HepG2 (cell line): ENCODE measurements at regions not wholly inside any gene's neighbourhood (a gene's known extent, or its start where the extent isn't known, plus 50 kb on each side); places are given as distances from the start of the nearest gene placed in this dataset.

Source experiments
- ATAC-seq: fragments of 200-7000 bp; cut with Tn5 transposase; 3 replicates; pipeline ENCODE4 v1.9.1; 2020; ENCODE audit warnings: mild to moderate bottlenecking, moderate library complexity
- BruUV-seq: library from RNA; stranded (reverse); fragments of 400-500 nt; replicated peaks from 2 replicates; lab custom pipeline; 2021; lab: Mats Ljungman, UMichigan
- CTCF ChIA-PET: fragments of 300-600 bp; formaldehyde crosslinking; extraction: SDS; loops from one replicate; lab custom pipeline; 2021; ENCODE audit warnings: low total read pairs, inconsistent platforms, low intra/inter-chr PET ratio; lab: Yijun Ruan, JAX
- POLR2A ChIA-PET: fragments of 350-600 bp; sonication (Branson Sonifier 250); formaldehyde crosslinking; loops from one replicate; lab custom pipeline; 2020; ENCODE audit warnings: antibody characterized with exemption, inconsistent platforms; lab: Yijun Ruan, JAX
- DNase-seq: peaks from one replicate; pipeline ENCODE4 v3.0.0-alpha.2; 2015; ENCODE audit warnings: low spot score
- FAIRE-seq: peaks from 3 replicates; lab custom pipeline; 2011; peaks lifted over from hg19 to GRCh38; lab: Jason Lieb, UNC
- H2AFZ ChIP-seq: one replicate; pipeline ENCODE4 v1.6.1; 2011; ENCODE audit warnings: low read length, inconsistent platforms
- H3K27ac ChIP-seq: fragments of 300-600 bp; 3 replicates; pipeline ENCODE4 v1.8.0; 2011; ENCODE audit warnings: mixed run types, mild to moderate bottlenecking, mixed read lengths, low read length, inconsistent platforms; ENCODE audit not compliant: insufficient read depth; ENCODE audit errors: extremely low read length
- H3K27me3 ChIP-seq, 2 experiments: fragments of 200-600 bp in 1 of 2; 2 replicates in 1 of 2; 3 replicates in 1 of 2; pipeline versions ENCODE4 v1.6.0 to v1.8.0; 2011; ENCODE audit warnings: low read length in 2 of 2, mild to moderate bottlenecking in 2 of 2, moderate library complexity in 2 of 2, inconsistent platforms in 1 of 2; ENCODE audit not compliant: insufficient read depth in 2 of 2, control insufficient read depth in 1 of 2
- H3K36me3 ChIP-seq, 2 experiments: fragments of 200-600 bp in 1 of 2; replicated peaks in 1 of 2; 2 replicates in 1 of 2; 3 replicates in 1 of 2; pipeline versions ENCODE4 v1.5.1 to v1.8.0; 2011; ENCODE audit warnings: low read length in 2 of 2, inconsistent platforms in 1 of 2; ENCODE audit not compliant: insufficient read depth in 2 of 2, control insufficient read depth in 1 of 2
- H3K4me1 ChIP-seq: 2 replicates; pipeline ENCODE4 v1.5.1; 2012; ENCODE audit warnings: low read length, inconsistent platforms; ENCODE audit not compliant: insufficient read depth
- H3K4me2 ChIP-seq: 2 replicates; pipeline ENCODE4 v1.6.0; 2011; ENCODE audit warnings: low read depth, low read length, inconsistent platforms
- H3K4me3 ChIP-seq, 3 experiments: fragments of 200-600 bp in 1 of 3; sonication (generic), shearing (Covaris generic) in 1 of 3; replicated peaks in 1 of 3; 2 replicates each; pipeline ENCODE4 v1.5.1; 2011 to 2016; ENCODE audit warnings: low read length in 3 of 3, inconsistent platforms in 2 of 3, low read depth in 2 of 3, mild to moderate bottlenecking in 2 of 3, control low read depth in 1 of 3, mixed read lengths in 1 of 3; ENCODE audit not compliant: insufficient read depth in 1 of 3
- H3K79me2 ChIP-seq: one replicate; pipeline ENCODE4 v1.6.1; 2011; ENCODE audit warnings: low read length, inconsistent platforms; ENCODE audit not compliant: insufficient read depth
- H3K9ac ChIP-seq: 2 replicates; pipeline ENCODE4 v1.6.0; 2011; ENCODE audit warnings: mild to moderate bottlenecking, low read depth, low read length, inconsistent platforms; ENCODE audit not compliant: insufficient read depth
- H3K9me3 ChIP-seq: 2 replicates; pipeline ENCODE4 v1.5.1; 2012; ENCODE audit warnings: mild to moderate bottlenecking, low read length
- H4K20me1 ChIP-seq: 2 replicates; pipeline ENCODE4 v1.6.0; 2011; ENCODE audit warnings: inconsistent platforms, mild to moderate bottlenecking, low read length, moderate library complexity; ENCODE audit not compliant: insufficient read depth
- BCL3 ChIP-seq: sonication (generic); formaldehyde crosslinking; IDR thresholded peaks from 2 replicates; pipeline ENCODE4 v1.5.1; 2020; ENCODE audit warnings: mild to moderate bottlenecking, missing genetic modification reagents, moderate library complexity
- CBFB ChIP-seq: sonication (generic); formaldehyde crosslinking; IDR thresholded peaks from 2 replicates; pipeline ENCODE4 v1.4.0; 2020; ENCODE audit warnings: missing genetic modification reagents
- FOSL2 ChIP-seq: sonication (generic); formaldehyde crosslinking; IDR thresholded peaks from 2 replicates; pipeline ENCODE4 v1.4.0; 2020; ENCODE audit warnings: missing genetic modification reagents
- GATAD2A ChIP-seq: IDR thresholded peaks from 2 replicates; pipeline ENCODE4 v1.6.1; 2016
- KDM6A ChIP-seq: IDR thresholded peaks from 2 replicates; pipeline ENCODE4 v1.6.1; 2016; ENCODE audit warnings: low read depth
- NFE2 ChIP-seq: sonication (generic); formaldehyde crosslinking; IDR thresholded peaks from 2 replicates; pipeline ENCODE4 v1.4.0; 2020; ENCODE audit warnings: missing genetic modification reagents
- XRCC5 ChIP-seq: fragments of 200-400 bp; formaldehyde crosslinking; optimal IDR thresholded peaks from 2 replicates; pipeline ENCODE3; 2017; ENCODE audit warnings: mild to moderate bottlenecking, low read length
- ZNF10 ChIP-seq: sonication (generic); formaldehyde crosslinking; IDR thresholded peaks from 2 replicates; pipeline ENCODE4 v1.4.0; 2020; ENCODE audit warnings: mild to moderate bottlenecking, low read depth, missing genetic modification reagents, borderline replicate concordance
- ZNF207 ChIP-seq: fragments of 450-650 bp; IDR thresholded peaks from 2 replicates; pipeline ENCODE4 v1.6.1; 2016; ENCODE audit warnings: antibody characterized with exemption, borderline replicate concordance
- ZNF557 ChIP-seq: sonication (generic); formaldehyde crosslinking; IDR thresholded peaks from 2 replicates; pipeline ENCODE4 v1.4.0; 2020; ENCODE audit warnings: missing genetic modification reagents
- ZNF672 ChIP-seq: sonication (generic); formaldehyde crosslinking; IDR thresholded peaks from 2 replicates; pipeline ENCODE4 v1.8.1; 2022; ENCODE audit warnings: missing genetic modification reagents
- ZNF766 ChIP-seq: sonication (generic); formaldehyde crosslinking; IDR thresholded peaks from 2 replicates; pipeline ENCODE4 v1.5.0; 2020; ENCODE audit warnings: missing genetic modification reagents, borderline replicate concordance
- WGBS: methylation state at CpG from one replicate; pipeline ENCODE4 v1.1.6; 2017; ENCODE audit warnings: low lambda C conversion rate; 5-methylcytosine and 5-hydroxymethylcytosine counted together
- in situ Hi-C: cut with HindIII; loops from 2 replicates; pipeline ENCODE4 v1.10.0; 2017; ENCODE audit warnings: low pct_unique_long_range_greater_than_20kb; ENCODE audit not compliant: extremely low pct_ligation_motif_present
- intact Hi-C: fragments of 100-400 bp; cut with micrococcal nuclease; formaldehyde crosslinking; loops from one replicate; pipeline ENCODE4 v1.10.0; 2022; ENCODE audit not compliant: unreplicated experiment
- TF ChIP-seq, protein P1 (sequence below): sonication (generic); formaldehyde crosslinking; IDR thresholded peaks from 2 replicates; pipeline ENCODE4 v1.4.0; 2020; ENCODE audit warnings: missing genetic modification reagents, borderline replicate concordance
- TF ChIP-seq, protein P2 (sequence below): sonication (generic); formaldehyde crosslinking; IDR thresholded peaks from 2 replicates; pipeline ENCODE4 v1.8.0; 2022; ENCODE audit warnings: low read depth, missing genetic modification reagents

DNA sequence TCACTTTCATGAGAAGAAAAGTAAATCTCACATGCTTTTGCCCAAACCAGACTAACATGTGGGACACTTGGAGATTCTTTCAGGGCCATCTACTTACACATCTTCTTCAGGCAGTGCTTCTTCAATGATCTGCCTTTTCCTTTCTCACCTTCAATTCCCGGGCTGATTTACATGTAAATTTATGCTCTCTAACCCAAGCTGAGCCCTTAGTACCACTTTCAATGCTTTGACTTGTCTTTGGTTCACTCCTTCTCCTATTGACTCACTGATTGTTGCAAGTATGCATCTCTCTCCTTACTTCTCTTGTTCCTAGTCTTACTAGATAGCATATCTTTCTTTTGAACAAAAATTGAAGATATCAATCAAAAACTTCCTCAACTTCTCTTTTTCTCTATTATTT lies 154.2 kb upstream of the DEPDC1 start:
- FAIRE-seq (no peak), ATAC-seq (no peak)
- no peaks in the 10 kb centered on the region for H3K27me3 ChIP-seq
- H3K36me3 ChIP-seq, result no peaks in the 10 kb centered on the region
- H3K4me3 ChIP-seq, result no peak overlapping the region
- H3K79me2 ChIP-seq, result no peaks in the 10 kb centered on the region
- no peak overlapping the region for H3K27ac ChIP-seq
- H4K20me1 ChIP-seq, result no peaks in the 10 kb centered on the region
- BruUV-seq, result no TSS peak
- 0% methylated on average over 1 of the region's 1 CpG for WGBS
- no peak overlapping the region for H3K4me2 ChIP-seq
- POLR2A ChIA-PET, result no interaction called here
- TF ChIP-seq BCL3 (CRISPR knock-in tag), result no peak
- TF ChIP-seq ZNF672 (CRISPR knock-in tag), result no peak
- no peak for TF ChIP-seq XRCC5
- no peak for TF ChIP-seq NFE2 (CRISPR knock-in tag)
- no peak for TF ChIP-seq KDM6A
- TF ChIP-seq ZNF10 (CRISPR knock-in tag), result no peak
- no peak for TF ChIP-seq CBFB (CRISPR knock-in tag)
- no peak for TF ChIP-seq FOSL2 (CRISPR knock-in tag)
- no peak for TF ChIP-seq GATAD2A (CRISPR knock-in tag)
- TF ChIP-seq, protein P1, sequence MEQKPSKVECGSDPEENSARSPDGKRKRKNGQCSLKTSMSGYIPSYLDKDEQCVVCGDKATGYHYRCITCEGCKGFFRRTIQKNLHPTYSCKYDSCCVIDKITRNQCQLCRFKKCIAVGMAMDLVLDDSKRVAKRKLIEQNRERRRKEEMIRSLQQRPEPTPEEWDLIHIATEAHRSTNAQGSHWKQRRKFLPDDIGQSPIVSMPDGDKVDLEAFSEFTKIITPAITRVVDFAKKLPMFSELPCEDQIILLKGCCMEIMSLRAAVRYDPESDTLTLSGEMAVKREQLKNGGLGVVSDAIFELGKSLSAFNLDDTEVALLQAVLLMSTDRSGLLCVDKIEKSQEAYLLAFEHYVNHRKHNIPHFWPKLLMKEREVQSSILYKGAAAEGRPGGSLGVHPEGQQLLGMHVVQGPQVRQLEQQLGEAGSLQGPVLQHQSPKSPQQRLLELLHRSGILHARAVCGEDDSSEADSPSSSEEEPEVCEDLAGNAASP (CRISPR knock-in tag), result no peak
- no peak for TF ChIP-seq ZNF207
- no peak for TF ChIP-seq ZNF557 (CRISPR knock-in tag)
- TF ChIP-seq, protein P2, sequence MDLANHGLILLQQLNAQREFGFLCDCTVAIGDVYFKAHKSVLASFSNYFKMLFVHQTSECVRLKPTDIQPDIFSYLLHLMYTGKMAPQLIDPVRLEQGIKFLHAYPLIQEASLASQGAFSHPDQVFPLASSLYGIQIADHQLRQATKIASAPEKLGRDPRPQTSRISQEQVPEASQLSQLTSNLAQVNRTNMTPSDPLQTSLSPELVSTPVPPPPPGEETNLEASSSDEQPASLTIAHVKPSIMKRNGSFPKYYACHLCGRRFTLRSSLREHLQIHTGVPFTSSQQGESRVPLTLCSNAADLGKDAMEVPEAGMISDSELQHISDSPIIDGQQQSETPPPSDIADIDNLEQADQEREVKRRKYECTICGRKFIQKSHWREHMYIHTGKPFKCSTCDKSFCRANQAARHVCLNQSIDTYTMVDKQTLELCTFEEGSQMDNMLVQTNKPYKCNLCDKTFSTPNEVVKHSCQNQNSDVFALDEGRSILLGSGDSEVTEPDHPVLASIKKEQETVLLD (CRISPR knock-in tag), result no peak
- no peak for TF ChIP-seq ZNF766 (CRISPR knock-in tag)
- TF ChIP-seq, all 625 proteins: peak for 0
- Histone ChIP-seq H3K9me3 (peaks cover 71% of the 10 kb centered on the region), H3K9ac (no peak overlapping the region), H2AFZ (no peak overlapping the region), H3K4me1 (no peaks in the 10 kb centered on the region)
- CTCF ChIA-PET, result no interaction called here
- no peak for DNase-seq
- intact Hi-C loops, result no loop called here
- in situ Hi-C loops, result no loop called here
